Neural cell (in vitro differentiated cells): ENCODE measurements at regions not wholly inside any gene's neighbourhood (a gene's known extent, or its start where the extent isn't known, plus 50 kb on each side); places are given as distances from the start of the nearest gene placed in this dataset.

Experiments
- CTCF ChIP-seq: fragments of 450-650 bp; IDR thresholded peaks from 2 replicates; pipeline ENCODE4 v1.5.1; 2014; ENCODE audit warnings: antibody characterized with exemption, mild to moderate bottlenecking, moderate library complexity; ENCODE audit not compliant: poor library complexity, severe bottlenecking
- EP300 ChIP-seq: fragments of 450-650 bp; conservative IDR thresholded peaks from 2 replicates; pipeline ENCODE4 v1.6.1; 2014; ENCODE audit warnings: antibody characterized with exemption, mild to moderate bottlenecking, moderate library complexity; ENCODE audit not compliant: poor library complexity, severe bottlenecking
- EZH2 ChIP-seq: fragments of 200-600, 300-800 bp; shearing (Covaris generic), sonication (generic); IDR thresholded peaks from 2 replicates; pipeline ENCODE4 v1.6.1; 2014; ENCODE audit warnings: antibody characterized with exemption, low read length, borderline replicate concordance, mild to moderate bottlenecking; ENCODE audit not compliant: insufficient read depth, poor library complexity, severe bottlenecking
- REST ChIP-seq: IDR thresholded peaks from 2 replicates; pipeline ENCODE4 v1.6.1; 2012; ENCODE audit warnings: borderline replicate concordance
- TAF1 ChIP-seq: IDR thresholded peaks from 2 replicates; pipeline ENCODE4 v1.6.1; 2012; ENCODE audit warnings: low read depth

GRCh38 chr4:126961661-126962060, 671.1 kb upstream of the INTU start:
- TF ChIP-seq EP300 (no peak), CTCF (no peak), REST (no peak), TAF1 (no peak), EZH2 (no peak)
